Osteoblast (primary cell): ENCODE measurements at regions not wholly inside any gene's neighbourhood (a gene's known extent, or its start where the extent isn't known, plus 50 kb on each side); places are given as distances from the start of the nearest gene placed in this dataset.

Experiments
- DNase-seq: peaks from one replicate; pipeline ENCODE4 v3.0.0; 2011; ENCODE audit warnings: low spot score, mixed read lengths; ENCODE audit not compliant: insufficient read length; ENCODE audit errors: missing footprints
- H2AFZ ChIP-seq: 2 replicates; pipeline ENCODE4 v1.6.0; 2011; ENCODE audit warnings: mild to moderate bottlenecking, low read length
- H3K27ac ChIP-seq: 2 replicates; pipeline ENCODE4 v1.5.1; 2011; ENCODE audit warnings: mild to moderate bottlenecking, low read depth, low read length, moderate library complexity
- H3K27me3 ChIP-seq: 2 replicates; pipeline ENCODE4 v1.6.0; 2012; ENCODE audit warnings: mild to moderate bottlenecking, control low read depth, inconsistent platforms, low read length, moderate library complexity; ENCODE audit not compliant: insufficient read depth
- H3K36me3 ChIP-seq: 2 replicates; pipeline ENCODE4 v1.5.1; 2011; ENCODE audit warnings: mild to moderate bottlenecking, low read length, control low read depth, moderate library complexity; ENCODE audit not compliant: insufficient read depth
- H3K4me1 ChIP-seq: 2 replicates; pipeline ENCODE4 v1.5.1; 2011; ENCODE audit warnings: mild to moderate bottlenecking, low read length, control low read depth, moderate library complexity; ENCODE audit not compliant: insufficient read depth
- H3K4me2 ChIP-seq: 2 replicates; pipeline ENCODE4 v1.6.0; 2011; ENCODE audit warnings: mild to moderate bottlenecking, low read length; ENCODE audit not compliant: insufficient read depth
- H3K4me3 ChIP-seq: fragments of 200-600 bp; sonication (generic); 3 replicates; pipeline ENCODE4 v1.5.1; 2012; ENCODE audit warnings: mild to moderate bottlenecking, low read length, inconsistent platforms; ENCODE audit not compliant: insufficient read depth
- H3K79me2 ChIP-seq: 2 replicates; pipeline ENCODE4 v1.6.0; 2012; ENCODE audit warnings: mild to moderate bottlenecking, low read length, control low read depth, inconsistent platforms; ENCODE audit not compliant: insufficient read depth
- H3K9me3 ChIP-seq: 2 replicates; pipeline ENCODE4 v1.5.1; 2011; ENCODE audit warnings: low read depth, low read length, control low read depth
- H4K20me1 ChIP-seq: 2 replicates; pipeline ENCODE4 v1.6.0; 2012; ENCODE audit warnings: mild to moderate bottlenecking, low read length, control low read depth; ENCODE audit not compliant: insufficient read depth
- TF ChIP-seq, protein P1 (sequence below): IDR thresholded peaks from 2 replicates; pipeline ENCODE4 v1.5.1; 2011; ENCODE audit warnings: mild to moderate bottlenecking, low read depth, low read length, moderate library complexity; ENCODE audit errors: extremely low read depth

DNA sequence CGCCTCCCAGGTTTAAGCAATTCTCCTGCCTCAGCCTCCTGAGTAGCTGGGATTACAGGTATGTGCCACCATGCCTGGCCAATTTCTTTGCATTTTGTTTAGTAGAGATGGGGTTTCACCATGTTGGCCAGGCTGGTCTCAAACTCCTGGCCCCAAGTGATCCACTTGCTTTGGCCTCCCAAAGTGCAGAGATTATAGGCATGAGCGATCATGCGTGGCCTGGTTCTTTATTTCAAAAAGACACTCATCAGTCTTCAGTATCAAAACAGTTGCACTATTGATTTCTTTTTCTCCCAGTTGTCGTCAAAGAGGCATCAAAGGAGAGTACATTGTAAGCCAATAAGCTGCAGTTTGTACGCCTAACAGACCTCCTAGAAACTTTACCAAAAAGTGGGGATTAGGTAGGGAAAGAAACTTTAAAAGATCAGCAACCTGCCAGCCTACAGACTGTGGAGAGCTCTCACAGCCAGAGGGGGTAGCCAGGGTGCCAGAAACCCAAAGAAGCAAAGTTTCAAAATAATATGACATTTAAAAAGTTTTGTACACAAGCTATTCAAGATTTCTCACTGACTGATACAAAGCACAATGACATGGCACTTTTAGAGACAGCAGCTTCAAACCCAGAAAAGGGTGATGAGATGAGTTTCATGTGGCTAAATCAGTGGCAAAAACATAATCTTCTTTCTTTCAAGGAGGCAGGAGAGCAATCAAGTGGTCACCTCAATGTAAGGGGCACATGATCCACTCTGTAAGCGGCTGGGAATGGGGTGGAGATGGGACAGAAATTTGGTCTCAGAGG, 83.0 kb upstream of the RALY start:
- no peaks in the 10 kb centered on the region for H3K27me3 ChIP-seq
- TF ChIP-seq, protein P1, sequence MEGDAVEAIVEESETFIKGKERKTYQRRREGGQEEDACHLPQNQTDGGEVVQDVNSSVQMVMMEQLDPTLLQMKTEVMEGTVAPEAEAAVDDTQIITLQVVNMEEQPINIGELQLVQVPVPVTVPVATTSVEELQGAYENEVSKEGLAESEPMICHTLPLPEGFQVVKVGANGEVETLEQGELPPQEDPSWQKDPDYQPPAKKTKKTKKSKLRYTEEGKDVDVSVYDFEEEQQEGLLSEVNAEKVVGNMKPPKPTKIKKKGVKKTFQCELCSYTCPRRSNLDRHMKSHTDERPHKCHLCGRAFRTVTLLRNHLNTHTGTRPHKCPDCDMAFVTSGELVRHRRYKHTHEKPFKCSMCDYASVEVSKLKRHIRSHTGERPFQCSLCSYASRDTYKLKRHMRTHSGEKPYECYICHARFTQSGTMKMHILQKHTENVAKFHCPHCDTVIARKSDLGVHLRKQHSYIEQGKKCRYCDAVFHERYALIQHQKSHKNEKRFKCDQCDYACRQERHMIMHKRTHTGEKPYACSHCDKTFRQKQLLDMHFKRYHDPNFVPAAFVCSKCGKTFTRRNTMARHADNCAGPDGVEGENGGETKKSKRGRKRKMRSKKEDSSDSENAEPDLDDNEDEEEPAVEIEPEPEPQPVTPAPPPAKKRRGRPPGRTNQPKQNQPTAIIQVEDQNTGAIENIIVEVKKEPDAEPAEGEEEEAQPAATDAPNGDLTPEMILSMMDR, result no peak

DNA sequence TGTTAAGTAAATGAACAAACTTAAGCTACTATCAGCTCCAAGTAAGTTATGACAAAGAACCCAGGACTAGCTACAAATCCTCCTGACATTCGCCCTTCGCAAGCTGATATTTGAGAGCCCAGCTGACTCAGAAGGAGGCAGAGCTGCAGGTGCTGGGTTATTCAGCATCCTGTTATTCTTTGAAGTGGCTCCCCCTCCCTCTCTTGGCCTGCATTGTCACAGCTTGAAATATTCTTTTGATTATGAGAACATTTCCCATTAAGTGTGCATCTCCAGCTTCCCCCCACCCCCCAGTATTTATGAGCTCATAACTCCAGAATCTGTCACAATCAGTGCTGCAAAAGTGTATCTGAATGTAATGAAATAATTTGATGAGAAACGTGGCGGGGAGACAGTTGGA, 78.8 kb upstream of the RALY start:
- H3K27me3 ChIP-seq, result no peaks in the 10 kb centered on the region
- peaks cover 27% of the 10 kb centered on the region for H3K4me1 ChIP-seq
- H3K27ac ChIP-seq, result no peak overlapping the region
- no peak overlapping the region for H3K4me2 ChIP-seq
- no peaks in the 10 kb centered on the region for H3K9me3 ChIP-seq
- H3K79me2 ChIP-seq, result no peaks in the 10 kb centered on the region
- no peak overlapping the region for H3K4me3 ChIP-seq
- no peak overlapping the region for H2AFZ ChIP-seq
- no peak for DNase-seq
- H3K36me3 ChIP-seq, result no peaks in the 10 kb centered on the region
- no peaks in the 10 kb centered on the region for H4K20me1 ChIP-seq
- TF ChIP-seq, protein P1, result no peak

More for the DNA sequence above, 83.0 kb upstream of the RALY start:
- no peaks in the 10 kb centered on the region for H3K9me3 ChIP-seq
- H2AFZ ChIP-seq, result peak overlapping the region; percentile 58
- no peaks in the 10 kb centered on the region for H4K20me1 ChIP-seq
- H3K4me1 ChIP-seq, result peaks cover 47% of the 10 kb centered on the region
- H3K4me3 ChIP-seq, result no peak overlapping the region
- DNase-seq, result no peak
- H3K79me2 ChIP-seq, result no peaks in the 10 kb centered on the region
- no peaks in the 10 kb centered on the region for H3K36me3 ChIP-seq
- H3K4me2 ChIP-seq, result peak overlapping the region; percentile 80
- H3K27ac ChIP-seq, result peak overlapping the region; percentile 93

DNA sequence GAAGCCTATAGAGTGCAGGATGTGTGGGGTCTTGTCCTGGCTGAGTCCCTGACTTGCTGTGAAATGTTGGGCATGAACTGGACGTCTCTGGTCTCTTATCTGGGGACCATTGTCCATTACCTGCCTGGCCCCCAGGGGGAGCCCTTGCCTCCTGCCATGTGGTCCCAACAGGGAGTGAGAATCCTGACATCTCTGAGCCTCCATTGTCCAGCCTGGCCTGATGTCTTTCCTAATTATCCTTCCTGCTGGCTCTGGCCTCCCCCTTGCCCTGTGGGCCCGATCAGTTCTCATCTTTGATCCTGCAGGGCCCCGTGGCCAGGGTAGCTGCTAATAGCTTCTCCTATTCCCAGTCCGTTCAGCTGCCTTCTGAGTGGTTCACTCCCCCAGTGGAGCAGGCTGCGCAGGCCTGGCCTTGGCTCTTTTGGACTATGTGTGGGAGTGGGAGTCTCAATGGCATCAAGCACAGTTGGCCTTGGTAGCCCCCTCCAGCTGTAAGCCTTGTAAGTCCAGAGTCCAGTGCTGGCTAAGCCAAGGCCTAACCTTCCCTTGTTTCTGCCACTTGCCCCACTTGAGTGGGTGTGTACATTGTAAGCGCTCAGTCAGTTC, 77.9 kb upstream of the RALY start:
- TF ChIP-seq, protein P1, result peak; percentile 47
- Histone ChIP-seq H2AFZ (no peak overlapping the region), H3K9me3 (no peaks in the 10 kb centered on the region), H3K4me3 (no peak overlapping the region), H4K20me1 (no peaks in the 10 kb centered on the region), H3K27me3 (no peaks in the 10 kb centered on the region), H3K36me3 (no peaks in the 10 kb centered on the region), H3K79me2 (no peaks in the 10 kb centered on the region), H3K4me2 (no peak overlapping the region), H3K27ac (no peak overlapping the region), H3K4me1 (peaks cover 18% of the 10 kb centered on the region)
- no peak for DNase-seq

DNA sequence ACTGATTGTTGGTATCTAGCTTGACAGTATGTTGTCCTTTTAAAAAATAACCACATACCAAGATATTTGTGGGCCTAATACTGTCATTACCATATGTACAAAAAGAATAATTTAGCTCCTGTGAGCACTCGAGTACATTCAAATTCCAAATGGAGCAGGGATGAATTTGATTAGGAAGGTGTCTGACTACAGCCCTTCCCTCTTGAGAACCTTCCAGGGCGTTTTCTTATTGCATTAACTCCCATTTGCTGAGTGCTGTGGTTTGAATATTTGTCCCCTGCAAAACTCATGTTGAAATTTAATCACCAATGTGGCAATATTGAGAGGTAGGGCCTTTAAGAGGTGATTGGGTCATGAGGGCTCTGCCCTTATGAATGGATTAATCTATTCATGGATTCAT, 76.9 kb upstream of the RALY start:
- Histone ChIP-seq H3K4me2 (no peak overlapping the region), H3K36me3 (no peaks in the 10 kb centered on the region), H3K79me2 (no peaks in the 10 kb centered on the region), H3K27ac (no peak overlapping the region), H3K27me3 (no peaks in the 10 kb centered on the region), H3K9me3 (no peaks in the 10 kb centered on the region), H2AFZ (no peak overlapping the region), H4K20me1 (no peaks in the 10 kb centered on the region), H3K4me3 (no peak overlapping the region), H3K4me1 (peaks cover 12% of the 10 kb centered on the region)
- DNase-seq, result no peak
- TF ChIP-seq, protein P1, result no peak
